ENCODE measurements at regions not wholly inside any gene's neighbourhood (a gene's known extent, or its start where the extent isn't known, plus 50 kb on each side); places are given as distances from the start of the nearest gene placed in this dataset.

- FAIRE-seq (no peak), DNase-seq (no peak)
- no peak overlapping the region for H3K4me3 ChIP-seq (ENCODE audit: low read depth in 1 of 3, low read length in 3 of 3)
- no peaks in the 10 kb centered on the region for H3K36me3 ChIP-seq (ENCODE audit: control insufficient read depth in 3 of 3, insufficient read depth in 2 of 3, low read depth in 1 of 3, low read length in 3 of 3)
- no peaks in the 10 kb centered on the region for H3K9me3 ChIP-seq (ENCODE audit: control insufficient read depth in 2 of 2, insufficient read depth in 1 of 2, low read depth in 1 of 2, low read length in 1 of 2)
- H3K27ac ChIP-seq (ENCODE audit: low read depth in 1 of 3, low read length in 2 of 3), result no peak overlapping the region
- H3K4me1 ChIP-seq (ENCODE audit: control insufficient read depth in 3 of 3, insufficient read depth in 2 of 3, low read depth in 1 of 3, low read length in 2 of 3), result no peaks in the 10 kb centered on the region
- H3K27me3 ChIP-seq (ENCODE audit: control insufficient read depth in 3 of 3, insufficient read depth in 3 of 3, low read length in 3 of 3), result no peaks in the 10 kb centered on the region
Observed at GRCh38 chr20:23198815-23199214, 112.7 kb upstream of the CD93 start.

GRCh38 chr20:23197836-23198235, 111.7 kb upstream of the CD93 start:
- Histone ChIP-seq H3K36me3 (ENCODE audit: control insufficient read depth in 3 of 3, insufficient read depth in 2 of 3, low read depth in 1 of 3, low read length in 3 of 3) (no peaks in the 10 kb centered on the region), H3K27me3 (ENCODE audit: control insufficient read depth in 3 of 3, insufficient read depth in 3 of 3, low read length in 3 of 3) (no peaks in the 10 kb centered on the region), H3K9me3 (ENCODE audit: control insufficient read depth in 2 of 2, insufficient read depth in 1 of 2, low read depth in 1 of 2, low read length in 1 of 2) (no peaks in the 10 kb centered on the region), H3K27ac (ENCODE audit: low read depth in 1 of 3, low read length in 2 of 3) (no peak overlapping the region), H3K4me1 (ENCODE audit: control insufficient read depth in 3 of 3, insufficient read depth in 2 of 3, low read depth in 1 of 3, low read length in 2 of 3) (no peaks in the 10 kb centered on the region), H3K4me3 (ENCODE audit: low read depth in 1 of 3, low read length in 3 of 3) (no peak overlapping the region)
- WGBS, 3 donors, result 77 to 84% (median 80%) methylated on average over 4 of the region's 4 CpGs
- FAIRE-seq (no peak), DNase-seq (no peak)

- 82 to 93% (median 87%) methylated on average over 1 of the region's 1 CpG for WGBS, 3 donors
- Histone ChIP-seq H3K4me1 (ENCODE audit: control insufficient read depth in 3 of 3, insufficient read depth in 2 of 3, low read depth in 1 of 3, low read length in 2 of 3) (no peaks in the 10 kb centered on the region), H3K27ac (ENCODE audit: low read depth in 1 of 3, low read length in 2 of 3) (no peak overlapping the region), H3K4me3 (ENCODE audit: low read depth in 1 of 3, low read length in 3 of 3) (no peak overlapping the region), H3K27me3 (ENCODE audit: control insufficient read depth in 3 of 3, insufficient read depth in 3 of 3, low read length in 3 of 3) (no peaks in the 10 kb centered on the region), H3K9me3 (ENCODE audit: control insufficient read depth in 2 of 2, insufficient read depth in 1 of 2, low read depth in 1 of 2, low read length in 1 of 2) (no peaks in the 10 kb centered on the region), H3K36me3 (ENCODE audit: control insufficient read depth in 3 of 3, insufficient read depth in 2 of 3, low read depth in 1 of 3, low read length in 3 of 3) (no peaks in the 10 kb centered on the region)
- FAIRE-seq (no peak), DNase-seq (no peak)
Observed at GRCh38 chr20:23195636-23196035, 109.5 kb upstream of the CD93 start.

GRCh38 chr20:23193801-23194384, 107.8 kb upstream of the CD93 start:
- DNase-seq (no peak), FAIRE-seq (no peak)
- Histone ChIP-seq H3K27ac (ENCODE audit: low read depth in 1 of 3, low read length in 2 of 3) (no peak overlapping the region), H3K36me3 (ENCODE audit: control insufficient read depth in 3 of 3, insufficient read depth in 2 of 3, low read depth in 1 of 3, low read length in 3 of 3) (no peaks in the 10 kb centered on the region), H3K27me3 (ENCODE audit: control insufficient read depth in 3 of 3, insufficient read depth in 3 of 3, low read length in 3 of 3) (no peaks in the 10 kb centered on the region), H3K4me3 (ENCODE audit: low read depth in 1 of 3, low read length in 3 of 3) (no peak overlapping the region), H3K9me3 (ENCODE audit: control insufficient read depth in 2 of 2, insufficient read depth in 1 of 2, low read depth in 1 of 2, low read length in 1 of 2) (no peaks in the 10 kb centered on the region), H3K4me1 (ENCODE audit: control insufficient read depth in 3 of 3, insufficient read depth in 2 of 3, low read depth in 1 of 3, low read length in 2 of 3) (no peaks in the 10 kb centered on the region)
- WGBS, 3 donors, result 54 to 59% (median 57%) methylated on average over 5 of the region's 5 CpGs

GRCh38 chr20:23192469-23192868, 106.3 kb upstream of the CD93 start:
- no peaks in the 10 kb centered on the region for H3K27me3 ChIP-seq (ENCODE audit: control insufficient read depth in 3 of 3, insufficient read depth in 3 of 3, low read length in 3 of 3)
- no peak overlapping the region for H3K27ac ChIP-seq (ENCODE audit: low read depth in 1 of 3, low read length in 2 of 3)
- FAIRE-seq (no peak), DNase-seq (no peak)
- H3K36me3 ChIP-seq (ENCODE audit: control insufficient read depth in 3 of 3, insufficient read depth in 2 of 3, low read depth in 1 of 3, low read length in 3 of 3), result no peaks in the 10 kb centered on the region
- H3K4me3 ChIP-seq (ENCODE audit: low read depth in 1 of 3, low read length in 3 of 3), result no peak overlapping the region
- no peaks in the 10 kb centered on the region for H3K9me3 ChIP-seq (ENCODE audit: control insufficient read depth in 2 of 2, insufficient read depth in 1 of 2, low read depth in 1 of 2, low read length in 1 of 2)
- 67 to 81% (median 74%) methylated on average over 3 of the region's 3 CpGs for WGBS, 3 donors
- H3K4me1 ChIP-seq (ENCODE audit: control insufficient read depth in 3 of 3, insufficient read depth in 2 of 3, low read depth in 1 of 3, low read length in 2 of 3), result no peaks in the 10 kb centered on the region

- H3K4me3 ChIP-seq (ENCODE audit: low read depth in 1 of 3, low read length in 3 of 3), result no peak overlapping the region
- H3K36me3 ChIP-seq (ENCODE audit: control insufficient read depth in 3 of 3, insufficient read depth in 2 of 3, low read depth in 1 of 3, low read length in 3 of 3), result no peaks in the 10 kb centered on the region
- H3K9me3 ChIP-seq (ENCODE audit: control insufficient read depth in 2 of 2, insufficient read depth in 1 of 2, low read depth in 1 of 2, low read length in 1 of 2), result no peaks in the 10 kb centered on the region
- H3K4me1 ChIP-seq (ENCODE audit: control insufficient read depth in 3 of 3, insufficient read depth in 2 of 3, low read depth in 1 of 3, low read length in 2 of 3), result no peaks in the 10 kb centered on the region
- no peaks in the 10 kb centered on the region for H3K27me3 ChIP-seq (ENCODE audit: control insufficient read depth in 3 of 3, insufficient read depth in 3 of 3, low read length in 3 of 3)
- 71 to 83% (median 79%) methylated on average over 3 of the region's 3 CpGs for WGBS, 3 donors
- FAIRE-seq, result no peak
- H3K27ac ChIP-seq (ENCODE audit: low read depth in 1 of 3, low read length in 2 of 3), result no peak overlapping the region
- no peak for DNase-seq
Observed at GRCh38 chr20:23190557-23190956, 104.4 kb upstream of the CD93 start.

GRCh38 chr20:23189854-23190253, 103.7 kb upstream of the CD93 start:
- Histone ChIP-seq H3K27ac (ENCODE audit: low read depth in 1 of 3, low read length in 2 of 3) (no peak overlapping the region), H3K4me3 (ENCODE audit: low read depth in 1 of 3, low read length in 3 of 3) (no peak overlapping the region), H3K36me3 (ENCODE audit: control insufficient read depth in 3 of 3, insufficient read depth in 2 of 3, low read depth in 1 of 3, low read length in 3 of 3) (no peaks in the 10 kb centered on the region), H3K9me3 (ENCODE audit: control insufficient read depth in 2 of 2, insufficient read depth in 1 of 2, low read depth in 1 of 2, low read length in 1 of 2) (no peaks in the 10 kb centered on the region), H3K27me3 (ENCODE audit: control insufficient read depth in 3 of 3, insufficient read depth in 3 of 3, low read length in 3 of 3) (no peaks in the 10 kb centered on the region), H3K4me1 (ENCODE audit: control insufficient read depth in 3 of 3, insufficient read depth in 2 of 3, low read depth in 1 of 3, low read length in 2 of 3) (no peaks in the 10 kb centered on the region)
- WGBS, 3 donors, result 80 to 88% (median 87%) methylated on average over 9 of the region's 9 CpGs
- FAIRE-seq (no peak), DNase-seq (no peak)

GRCh38 chr20:23189341-23189740, 103.2 kb upstream of the CD93 start:
- H3K27me3 ChIP-seq (ENCODE audit: control insufficient read depth in 3 of 3, insufficient read depth in 3 of 3, low read length in 3 of 3), result no peaks in the 10 kb centered on the region
- no peak overlapping the region for H3K27ac ChIP-seq (ENCODE audit: low read depth in 1 of 3, low read length in 2 of 3)
- H3K4me3 ChIP-seq (ENCODE audit: low read depth in 1 of 3, low read length in 3 of 3), result no peak overlapping the region
- WGBS, 3 donors, result 87 to 90% (median 90%) methylated on average over 11 of the region's 11 CpGs
- H3K9me3 ChIP-seq (ENCODE audit: control insufficient read depth in 2 of 2, insufficient read depth in 1 of 2, low read depth in 1 of 2, low read length in 1 of 2), result no peaks in the 10 kb centered on the region
- DNase-seq (no peak), FAIRE-seq (no peak)
- no peaks in the 10 kb centered on the region for H3K4me1 ChIP-seq (ENCODE audit: control insufficient read depth in 3 of 3, insufficient read depth in 2 of 3, low read depth in 1 of 3, low read length in 2 of 3)
- H3K36me3 ChIP-seq (ENCODE audit: control insufficient read depth in 3 of 3, insufficient read depth in 2 of 3, low read depth in 1 of 3, low read length in 3 of 3), result no peaks in the 10 kb centered on the region

- Histone ChIP-seq H3K36me3 (ENCODE audit: control insufficient read depth in 3 of 3, insufficient read depth in 2 of 3, low read depth in 1 of 3, low read length in 3 of 3) (no peaks in the 10 kb centered on the region), H3K27ac (ENCODE audit: low read depth in 1 of 3, low read length in 2 of 3) (no peak overlapping the region), H3K4me1 (ENCODE audit: control insufficient read depth in 3 of 3, insufficient read depth in 2 of 3, low read depth in 1 of 3, low read length in 2 of 3) (no peaks in the 10 kb centered on the region), H3K4me3 (ENCODE audit: low read depth in 1 of 3, low read length in 3 of 3) (no peak overlapping the region), H3K9me3 (ENCODE audit: control insufficient read depth in 2 of 2, insufficient read depth in 1 of 2, low read depth in 1 of 2, low read length in 1 of 2) (no peaks in the 10 kb centered on the region), H3K27me3 (ENCODE audit: control insufficient read depth in 3 of 3, insufficient read depth in 3 of 3, low read length in 3 of 3) (no peaks in the 10 kb centered on the region)
- DNase-seq, result no peak
- FAIRE-seq, result no peak
- WGBS, 3 donors, result 87 to 89% (median 89%) methylated on average over 3 of the region's 3 CpGs
Observed at GRCh38 chr20:23188377-23189169, 102.4 kb upstream of the CD93 start.
